Activated CD4-positive, alpha-beta memory T cell treated with anti-CD3 and anti-CD28 coated beads for 36 hours (primary cell): ENCODE measurements at regions not wholly inside any gene's neighbourhood (a gene's known extent, or its start where the extent isn't known, plus 50 kb on each side); places are given as distances from the start of the nearest gene placed in this dataset.

ENCODE experiments used
- CTCF ChIA-PET: fragments of 350-600 bp; sonication (Branson Sonifier 250); formaldehyde crosslinking; loops from one replicate; lab custom pipeline; 2021; ENCODE audit warnings: antibody characterized with exemption, inconsistent platforms; lab: Charles Lee
- POLR2A ChIA-PET: fragments of 350-600 bp; sonication (Branson Sonifier 250); formaldehyde crosslinking; loops from one replicate; lab custom pipeline; 2021; ENCODE audit warnings: antibody characterized with exemption; lab: Charles Lee
- DNase-seq: peaks from one replicate; pipeline ENCODE4 v3.0.0-alpha.2; 2020
- H3K27ac Mint-ChIP-seq: one replicate; pipeline ENCODE4 v1.8.0; 2021; ENCODE audit warnings: mixed read lengths
- H3K27me3 Mint-ChIP-seq: one replicate; pipeline ENCODE4 v1.8.0; 2021; ENCODE audit warnings: mixed read lengths
- H3K36me3 Mint-ChIP-seq: one replicate; pipeline ENCODE4 v1.8.0; 2021; ENCODE audit warnings: mixed read lengths
- H3K4me1 Mint-ChIP-seq: one replicate; pipeline ENCODE4 v1.8.0; 2021; ENCODE audit warnings: low read depth, mixed read lengths
- H3K4me3 Mint-ChIP-seq: one replicate; pipeline ENCODE4 v1.8.0; 2021; ENCODE audit warnings: mild to moderate bottlenecking, mixed read lengths
- H3K9me3 Mint-ChIP-seq: one replicate; pipeline ENCODE4 v1.8.0; 2021; ENCODE audit warnings: mixed read lengths
- intact Hi-C: fragments of 100-400 bp; cut with micrococcal nuclease; formaldehyde crosslinking; loops from one replicate; pipeline ENCODE4 v1.15.1; 2023

DNA sequence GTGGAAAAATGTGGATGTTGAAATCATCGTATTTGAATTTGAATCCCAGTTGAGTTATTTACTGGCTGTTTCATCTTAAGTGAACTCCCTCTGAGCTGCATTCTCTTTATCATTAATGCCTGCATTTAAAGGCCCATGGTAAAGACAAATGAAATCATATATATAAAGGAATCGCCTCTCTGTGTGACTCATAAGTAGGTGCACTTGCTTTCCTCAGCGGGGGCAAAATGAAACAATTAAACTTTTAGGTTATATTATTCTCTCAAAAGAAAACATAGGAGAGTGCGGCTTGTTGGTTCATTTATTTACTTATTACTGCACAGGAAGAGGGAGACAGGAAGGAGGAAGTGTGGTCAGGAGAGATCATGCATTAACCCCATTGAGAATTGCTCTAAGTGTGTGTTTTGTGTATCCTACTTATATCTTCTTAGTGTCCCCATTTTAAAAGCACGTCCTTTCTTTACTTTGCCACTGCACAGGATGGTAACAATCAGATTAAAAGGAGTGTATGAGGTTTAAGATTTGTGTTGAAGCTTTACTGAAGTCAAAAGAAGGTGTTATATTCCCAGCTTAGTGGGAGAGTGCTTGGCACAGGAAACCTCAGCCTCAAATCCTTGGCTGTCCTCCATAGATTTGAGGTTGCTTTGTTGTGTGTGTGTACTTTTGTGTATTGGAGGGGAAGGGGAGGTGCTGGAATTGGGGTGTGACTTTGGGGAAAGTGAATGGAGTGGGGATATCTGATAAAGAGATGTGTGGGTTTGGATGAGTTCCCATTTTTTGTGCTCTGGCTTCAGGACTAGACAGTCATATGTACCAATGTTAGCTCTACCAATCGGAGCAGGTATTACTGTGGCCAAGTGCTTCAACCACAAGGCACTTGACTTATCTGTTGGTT is 595.8 kb upstream of the NR2F2 start:
- Mint-ChIP-seq H3K36me3 (no peaks in the 10 kb centered on the region), H3K9me3 (peaks cover 11% of the 10 kb centered on the region), H3K27me3 (no peaks in the 10 kb centered on the region), H3K4me3 (no peak overlapping the region), H3K4me1 (peaks cover 19% of the 10 kb centered on the region), H3K27ac (peak overlapping the region; percentile 19)
- intact Hi-C loops = no loop called here
- ChIA-PET CTCF (no interaction called here), POLR2A (no interaction called here)
- no peak for DNase-seq

- intact Hi-C loops = no loop called here
- CTCF ChIA-PET = no interaction called here
- Mint-ChIP-seq H3K4me3 (no peak overlapping the region), H3K36me3 (no peaks in the 10 kb centered on the region), H3K27ac (no peak overlapping the region), H3K9me3 (peaks cover 11% of the 10 kb centered on the region), H3K27me3 (no peaks in the 10 kb centered on the region), H3K4me1 (peaks cover 28% of the 10 kb centered on the region)
- POLR2A ChIA-PET = no interaction called here
- DNase-seq = no peak
These were observed 593.4 kb upstream of the NR2F2 start for GRCh38 chr15:95737060-95737459.

DNA sequence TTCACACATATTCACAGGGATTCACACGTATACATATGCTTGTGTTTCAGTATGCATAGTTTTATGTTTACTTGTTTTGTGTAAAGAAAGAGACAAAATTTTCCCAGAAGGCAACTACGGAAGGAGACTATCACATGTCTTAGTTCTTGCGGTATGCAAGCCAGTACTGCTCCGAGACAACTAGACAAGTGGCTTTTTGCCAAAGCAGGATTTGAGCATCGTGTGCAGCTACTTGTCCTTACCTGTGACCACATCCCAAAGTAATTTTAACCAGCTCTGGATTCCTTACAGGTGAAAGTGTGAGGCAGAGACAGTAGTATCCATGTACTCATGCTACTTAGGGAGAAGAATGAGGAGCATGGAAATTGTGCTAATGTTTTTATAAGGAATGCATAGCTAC is 591.4 kb upstream of the NR2F2 start:
- ChIA-PET POLR2A (no interaction called here), CTCF (no interaction called here)

GRCh38 chr15:95741830-95742229 is 588.7 kb upstream of the NR2F2 start:
- POLR2A ChIA-PET = no interaction called here
- peaks cover 13% of the 10 kb centered on the region for H3K4me1 Mint-ChIP-seq
- intact Hi-C loops = no loop called here
- H3K9me3 Mint-ChIP-seq = peaks cover 7% of the 10 kb centered on the region
- H3K27ac Mint-ChIP-seq = no peak overlapping the region
- CTCF ChIA-PET = no interaction called here
- H3K36me3 Mint-ChIP-seq = no peaks in the 10 kb centered on the region
- H3K4me3 Mint-ChIP-seq = no peak overlapping the region
- no peak for DNase-seq
- no peaks in the 10 kb centered on the region for H3K27me3 Mint-ChIP-seq

More for the DNA sequence above, 591.4 kb upstream of the NR2F2 start:
- H3K4me3 Mint-ChIP-seq = no peak overlapping the region
- intact Hi-C loops = no loop called here
- H3K27me3 Mint-ChIP-seq = no peaks in the 10 kb centered on the region
- peaks cover 27% of the 10 kb centered on the region for H3K4me1 Mint-ChIP-seq
- no peak for DNase-seq
- no peaks in the 10 kb centered on the region for H3K36me3 Mint-ChIP-seq
- H3K9me3 Mint-ChIP-seq = peaks cover 15% of the 10 kb centered on the region
- H3K27ac Mint-ChIP-seq = no peak overlapping the region

- H3K27ac Mint-ChIP-seq = no peak overlapping the region
- ChIA-PET POLR2A (no interaction called here), CTCF (no interaction called here)
- intact Hi-C loops = no loop called here
- H3K4me1 Mint-ChIP-seq = peaks cover 13% of the 10 kb centered on the region
- peaks cover 3% of the 10 kb centered on the region for H3K9me3 Mint-ChIP-seq
- DNase-seq = no peak
- H3K4me3 Mint-ChIP-seq = no peak overlapping the region
- no peaks in the 10 kb centered on the region for H3K27me3 Mint-ChIP-seq
- no peaks in the 10 kb centered on the region for H3K36me3 Mint-ChIP-seq
These were observed 588.2 kb upstream of the NR2F2 start for GRCh38 chr15:95742256-95742655.

DNA sequence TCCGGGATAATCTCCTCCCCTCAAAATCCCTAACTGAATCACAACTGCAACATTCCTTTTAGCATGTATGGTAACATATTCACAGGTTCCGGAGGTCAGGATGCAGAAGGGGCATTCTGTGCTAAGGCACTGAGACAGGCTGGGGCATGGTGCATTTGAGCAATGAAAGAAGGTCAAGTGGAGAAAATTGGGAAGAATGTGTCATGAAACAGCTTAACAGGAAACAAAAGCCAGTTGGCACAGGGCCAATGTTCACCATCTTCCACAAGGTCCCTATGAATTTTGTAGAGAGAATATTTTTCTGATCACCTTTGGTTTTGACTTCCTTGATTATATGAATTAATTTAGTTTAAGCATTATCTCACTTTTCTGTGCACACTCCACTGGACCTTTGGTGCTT is 587.7 kb upstream of the NR2F2 start:
- intact Hi-C loops = no loop called here
- Mint-ChIP-seq H3K4me3 (no peak overlapping the region), H3K27ac (no peak overlapping the region), H3K9me3 (peaks cover 3% of the 10 kb centered on the region), H3K4me1 (peaks cover 13% of the 10 kb centered on the region), H3K36me3 (no peaks in the 10 kb centered on the region), H3K27me3 (no peaks in the 10 kb centered on the region)
- DNase-seq = no peak
- ChIA-PET POLR2A (no interaction called here), CTCF (no interaction called here)

GRCh38 chr15:95757171-95757570 is 573.3 kb upstream of the NR2F2 start:
- Mint-ChIP-seq H3K36me3 (peaks cover 2% of the 10 kb centered on the region), H3K27ac (no peak overlapping the region), H3K9me3 (no peaks in the 10 kb centered on the region), H3K4me3 (no peak overlapping the region), H3K4me1 (no peaks in the 10 kb centered on the region), H3K27me3 (no peaks in the 10 kb centered on the region)
- no peak for DNase-seq
- intact Hi-C loops = no loop called here
- POLR2A ChIA-PET = no interaction called here
- CTCF ChIA-PET = no interaction called here

DNA sequence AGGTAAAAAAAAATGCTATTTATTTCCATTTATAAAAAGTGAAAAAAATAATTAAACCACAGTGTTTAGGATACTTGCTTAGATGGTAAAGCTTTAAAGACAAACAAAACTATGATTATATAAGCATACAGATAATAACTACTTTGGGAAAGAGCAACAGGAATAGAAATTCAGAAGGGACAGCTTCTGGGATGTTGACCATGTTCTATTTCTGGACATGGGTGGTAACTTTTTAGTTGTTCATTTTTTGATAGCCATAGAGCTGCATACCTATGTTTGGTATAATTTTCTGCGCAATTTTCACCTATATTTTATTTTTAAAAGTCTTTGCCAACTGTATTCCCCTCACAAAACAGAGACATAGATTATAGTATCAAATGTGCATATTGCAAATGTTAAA is 572.0 kb upstream of the NR2F2 start:
- H3K4me3 Mint-ChIP-seq = no peak overlapping the region
- no peaks in the 10 kb centered on the region for H3K36me3 Mint-ChIP-seq
- no peak overlapping the region for H3K27ac Mint-ChIP-seq
- POLR2A ChIA-PET = no interaction called here
- H3K4me1 Mint-ChIP-seq = no peaks in the 10 kb centered on the region
- CTCF ChIA-PET = no interaction called here
- DNase-seq = no peak
- intact Hi-C loops = no loop called here
- no peaks in the 10 kb centered on the region for H3K27me3 Mint-ChIP-seq
- H3K9me3 Mint-ChIP-seq = no peaks in the 10 kb centered on the region

DNA sequence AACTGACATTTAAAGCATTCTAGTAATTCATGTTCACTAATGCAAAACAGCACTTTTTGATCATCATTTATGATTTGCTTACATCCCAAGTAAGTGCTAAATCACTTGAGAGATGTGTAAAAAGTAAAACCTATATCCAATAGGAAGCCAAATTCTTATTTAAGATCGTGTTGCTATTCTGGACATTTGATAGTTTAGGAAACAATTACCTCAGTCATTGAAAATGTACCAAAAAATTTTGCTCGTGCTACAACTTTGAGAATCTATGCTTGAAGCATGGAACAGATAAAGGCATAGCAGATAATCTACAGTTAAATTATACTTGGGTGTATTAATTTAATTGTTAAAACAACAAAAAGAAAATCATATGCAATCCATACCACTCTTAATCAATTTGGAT is 571.6 kb upstream of the NR2F2 start:
- intact Hi-C loops = no loop called here
- POLR2A ChIA-PET = no interaction called here

GRCh38 chr15:95760508-95760907 is 570.0 kb upstream of the NR2F2 start:
- Mint-ChIP-seq H3K9me3 (no peaks in the 10 kb centered on the region), H3K4me3 (no peak overlapping the region), H3K27ac (no peak overlapping the region), H3K36me3 (no peaks in the 10 kb centered on the region), H3K27me3 (no peaks in the 10 kb centered on the region), H3K4me1 (no peaks in the 10 kb centered on the region)
- DNase-seq = no peak
- ChIA-PET POLR2A (no interaction called here), CTCF (no interaction called here)
- intact Hi-C loops = no loop called here

More for the DNA sequence above, 571.6 kb upstream of the NR2F2 start:
- Mint-ChIP-seq H3K36me3 (no peaks in the 10 kb centered on the region), H3K27ac (no peak overlapping the region), H3K4me1 (no peaks in the 10 kb centered on the region), H3K9me3 (no peaks in the 10 kb centered on the region), H3K27me3 (no peaks in the 10 kb centered on the region), H3K4me3 (no peak overlapping the region)
- CTCF ChIA-PET = no interaction called here
- DNase-seq = no peak

DNA sequence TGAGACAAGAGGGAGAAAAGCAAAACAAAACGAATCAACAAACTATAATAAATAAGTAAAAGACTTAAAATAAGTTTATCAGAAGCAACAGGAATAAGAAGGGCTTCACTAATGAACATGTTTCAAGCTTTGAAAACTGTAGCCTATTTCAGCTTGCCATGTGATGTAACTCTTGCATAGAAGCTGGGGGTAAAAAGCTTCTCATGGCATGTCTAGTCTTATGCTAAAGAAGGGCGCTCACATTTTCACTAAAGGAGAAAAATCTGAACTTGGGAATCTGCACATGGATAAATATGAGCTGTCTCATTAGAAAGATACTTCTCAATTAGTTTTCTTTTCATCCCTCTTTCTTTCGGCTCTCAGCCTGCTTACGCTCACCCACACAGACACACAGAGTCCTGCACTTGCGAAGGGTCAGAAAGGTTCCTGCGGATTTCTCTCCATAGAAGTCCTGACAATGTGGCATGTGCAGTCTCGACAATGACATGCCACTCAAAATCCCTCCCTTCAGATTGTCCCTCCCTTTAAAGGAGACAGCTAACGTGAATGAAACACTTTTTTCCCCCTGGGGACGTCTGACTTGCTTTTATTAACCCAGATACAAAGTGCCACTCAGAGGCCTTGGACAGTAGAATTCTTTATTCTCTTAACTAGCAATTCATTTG is 568.9 kb upstream of the NR2F2 start:
- DNase-seq = no peak

GRCh38 chr15:95763426-95763825 is 567.1 kb upstream of the NR2F2 start:
- no peaks in the 10 kb centered on the region for H3K36me3 Mint-ChIP-seq
- no peak for DNase-seq
- no peaks in the 10 kb centered on the region for H3K9me3 Mint-ChIP-seq
- H3K27ac Mint-ChIP-seq = no peak overlapping the region
- H3K4me1 Mint-ChIP-seq = no peaks in the 10 kb centered on the region
- H3K27me3 Mint-ChIP-seq = no peaks in the 10 kb centered on the region
- intact Hi-C loops = no loop called here
- CTCF ChIA-PET = no interaction called here
- POLR2A ChIA-PET = no interaction called here
- H3K4me3 Mint-ChIP-seq = no peak overlapping the region

More for the DNA sequence above, 568.9 kb upstream of the NR2F2 start:
- no peak overlapping the region for H3K27ac Mint-ChIP-seq
- H3K4me3 Mint-ChIP-seq = no peak overlapping the region
- no peaks in the 10 kb centered on the region for H3K36me3 Mint-ChIP-seq
- CTCF ChIA-PET = interaction anchor here (0.6 kb wide), 1 partner anchor 189 kb away, joined by 3 read pairs; no protein-coding TSS in a partner anchor
- no peaks in the 10 kb centered on the region for H3K27me3 Mint-ChIP-seq
- no peaks in the 10 kb centered on the region for H3K9me3 Mint-ChIP-seq
- intact Hi-C loops = no loop called here
- no peaks in the 10 kb centered on the region for H3K4me1 Mint-ChIP-seq
- POLR2A ChIA-PET = no interaction called here

- intact Hi-C loops = no loop called here
- H3K36me3 Mint-ChIP-seq = no peaks in the 10 kb centered on the region
These were observed 565.3 kb upstream of the NR2F2 start for GRCh38 chr15:95765161-95765560.

More at GRCh38 chr15:95765161-95765560, 565.3 kb upstream of the NR2F2 start:
- Mint-ChIP-seq H3K4me1 (no peaks in the 10 kb centered on the region), H3K9me3 (no peaks in the 10 kb centered on the region), H3K4me3 (no peak overlapping the region), H3K27ac (no peak overlapping the region), H3K27me3 (peaks cover 1% of the 10 kb centered on the region)
- DNase-seq = no peak
- POLR2A ChIA-PET = no interaction called here
- CTCF ChIA-PET = no interaction called here
